ENCODE measurements at regions not wholly inside any gene's neighbourhood (a gene's known extent, or its start where the extent isn't known, plus 50 kb on each side); places are given as distances from the start of the nearest gene placed in this dataset.

DNA sequence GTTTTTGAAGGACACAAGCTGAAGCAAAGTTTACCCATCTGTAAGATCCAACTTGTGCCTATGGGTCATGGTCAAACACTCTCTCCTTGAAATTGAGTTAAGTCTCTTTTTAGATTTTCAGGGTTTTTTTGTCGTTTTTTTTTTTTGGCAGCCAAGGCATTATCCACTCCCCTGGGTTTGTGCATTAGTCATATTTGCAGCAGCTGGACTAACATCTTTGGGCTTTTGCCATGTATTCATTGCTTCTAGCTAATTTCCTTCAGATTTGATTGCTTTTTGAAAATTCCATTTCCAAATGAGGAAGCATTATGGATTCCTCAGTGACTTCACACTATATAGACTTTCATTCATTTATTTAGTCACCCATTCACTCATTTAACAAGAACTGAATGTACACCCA is 80.3 kb upstream of the SRRM4 start:
- no peak overlapping the region for H3K4me3 ChIP-seq (ENCODE audit: low read depth, low read length)
- no peak for DNase-seq (ENCODE audit: low read depth)

DNA sequence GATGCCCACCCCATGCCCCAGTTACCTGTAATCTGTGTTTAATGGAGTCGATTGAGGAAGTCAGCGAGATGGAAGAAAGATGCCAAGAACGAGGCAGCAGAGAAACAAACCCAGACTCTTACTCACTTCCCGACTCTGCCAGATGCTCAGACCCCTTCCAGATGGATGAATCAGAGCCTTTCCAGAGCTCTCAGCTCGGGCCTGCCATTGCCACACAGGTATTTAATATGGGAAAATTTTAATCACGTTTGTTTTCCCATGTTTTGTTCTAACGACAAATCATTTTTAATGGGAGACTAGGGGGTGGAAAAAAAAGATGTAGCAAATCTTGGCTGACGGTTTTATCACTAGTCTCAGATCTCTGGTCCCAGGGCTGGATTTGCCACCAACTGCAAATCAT is 72.5 kb upstream of the SRRM4 start:
- DNase-seq (ENCODE audit: low read depth) = no peak
- no peak overlapping the region for H3K4me3 ChIP-seq (ENCODE audit: low read depth, low read length)

DNA sequence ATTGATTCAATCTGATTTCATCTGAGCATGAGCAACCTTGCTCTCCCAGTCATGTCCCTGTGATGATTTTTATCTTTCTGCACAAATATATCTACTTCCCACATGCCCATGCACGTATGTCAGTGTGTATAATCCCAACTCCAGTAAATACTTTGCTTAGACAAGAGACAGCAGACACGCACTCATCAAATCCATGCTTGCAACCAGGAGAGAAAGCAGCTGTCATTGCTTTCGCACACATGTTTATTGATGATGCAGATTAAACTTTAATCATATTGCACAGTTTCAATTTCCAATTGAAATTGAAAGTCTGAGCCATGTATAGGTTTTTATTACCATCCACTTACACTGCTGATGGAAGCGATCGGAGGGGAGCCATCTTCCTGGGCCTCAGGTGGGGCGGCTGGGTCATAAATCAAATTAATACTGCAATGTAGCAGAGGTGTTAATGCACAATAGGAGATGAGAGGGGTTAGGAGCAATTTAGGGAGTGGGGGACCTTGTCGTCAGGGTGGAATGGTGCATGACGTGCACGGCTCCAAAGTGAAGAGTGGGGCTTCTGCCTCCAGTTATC is 68.6 kb upstream of the SRRM4 start:
- no peak for DNase-seq (ENCODE audit: low read depth)
- no peak overlapping the region for H3K4me3 ChIP-seq (ENCODE audit: low read depth, low read length)

DNA sequence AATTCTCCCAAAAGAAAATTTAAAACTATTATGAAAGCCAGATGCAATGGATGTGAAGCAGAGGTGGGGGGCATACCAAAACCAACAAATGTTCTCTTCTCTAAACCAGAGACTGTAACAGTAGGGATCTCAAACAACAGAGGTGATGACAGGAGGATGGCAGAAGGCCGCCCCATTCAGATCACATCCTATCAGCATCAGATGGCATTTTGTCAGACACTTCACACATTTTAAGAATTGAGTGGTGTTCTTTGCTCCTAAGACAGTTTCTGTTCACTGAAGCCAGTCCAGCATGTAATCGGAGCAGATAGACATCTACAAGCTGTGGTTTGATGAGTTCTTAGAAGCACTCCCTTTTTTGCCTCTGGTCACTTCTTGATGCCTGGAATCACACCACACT is 59.6 kb upstream of the SRRM4 start:
- no peak for DNase-seq (ENCODE audit: low read depth)
- H3K4me3 ChIP-seq (ENCODE audit: low read depth, low read length) = no peak overlapping the region

DNA sequence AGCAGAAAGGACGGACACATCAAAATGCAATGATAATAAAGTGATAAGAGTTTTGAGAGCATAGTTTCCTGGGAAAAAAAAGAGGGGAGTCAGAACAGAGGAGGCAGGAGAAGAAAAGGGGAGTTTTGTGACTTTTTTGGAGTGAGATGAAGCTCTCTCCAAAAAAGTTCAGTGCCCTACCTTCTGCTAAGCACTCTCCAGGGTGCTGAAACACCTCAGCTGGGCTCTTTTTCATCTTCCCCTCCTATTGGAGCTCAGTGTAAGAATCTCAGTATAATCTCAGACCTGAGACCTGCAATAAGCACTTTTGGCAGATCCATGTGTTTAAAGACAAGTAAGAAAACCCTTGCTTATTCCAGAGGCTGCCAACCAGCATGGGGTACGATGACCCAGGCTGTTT is 58.9 kb upstream of the SRRM4 start:
- H3K4me3 ChIP-seq (ENCODE audit: low read depth, low read length) = no peak overlapping the region
- DNase-seq (ENCODE audit: low read depth) = no peak

DNA sequence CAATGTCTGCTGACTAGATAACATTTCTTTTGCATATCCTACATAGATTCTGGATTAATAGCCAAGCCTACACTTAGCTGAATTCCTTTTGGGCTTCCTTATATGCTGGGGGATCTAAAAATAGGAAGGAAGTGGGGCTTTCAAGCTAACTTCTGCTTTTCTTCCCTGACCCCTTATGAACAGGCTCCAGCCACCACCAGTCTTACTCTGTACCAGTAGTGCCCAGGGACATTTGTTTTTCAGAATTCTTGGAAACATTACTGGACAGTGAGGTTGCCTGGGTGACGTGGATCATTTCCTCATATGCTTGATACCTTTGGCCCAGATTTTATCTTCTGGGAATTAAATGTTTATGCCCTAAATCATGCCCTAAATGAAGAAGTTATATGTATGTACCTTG is 55.9 kb upstream of the SRRM4 start:
- H3K4me3 ChIP-seq (ENCODE audit: low read depth, low read length) = no peak overlapping the region
- no peak for DNase-seq (ENCODE audit: low read depth)

DNA sequence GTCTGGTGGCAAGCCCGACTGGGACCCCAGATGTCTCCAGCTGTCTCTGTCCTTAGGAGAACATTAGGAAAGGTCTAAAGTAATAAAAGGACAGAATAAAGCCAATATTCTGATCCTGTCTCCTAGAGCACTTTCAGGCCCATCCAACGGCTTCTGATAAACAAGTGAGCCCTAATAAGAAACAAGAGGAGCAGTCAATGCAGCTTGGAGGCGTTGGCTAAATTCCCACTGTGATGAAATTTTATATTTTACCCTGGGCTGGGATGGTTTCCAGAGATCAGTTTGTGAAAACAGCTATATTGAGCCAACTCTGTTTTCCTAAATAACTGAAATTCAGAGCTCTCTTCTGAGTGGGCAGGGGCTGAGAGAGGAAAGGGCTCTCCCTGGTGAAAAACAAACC is 55.5 kb upstream of the SRRM4 start:
- DNase-seq (ENCODE audit: low read depth) = no peak
- no peak overlapping the region for H3K4me3 ChIP-seq (ENCODE audit: low read depth, low read length)
